Heart right ventricle (tissue), 16 donors: ENCODE measurements at regions not wholly inside any gene's neighbourhood (a gene's known extent, or its start where the extent isn't known, plus 50 kb on each side); places are given as distances from the start of the nearest gene placed in this dataset.
"Not testable (repeated sequence)": the region's sequence is repeated elsewhere in the genome, so short reads cannot be mapped to it uniquely, and the experiment has no call there.

Source experiments
- ATAC-seq, 8 donors: fragments of 200-7000 bp; cut with Tn5 transposase; one replicate each; pipeline ENCODE4 v1.9.1; 2020; ENCODE audit warnings: mild to moderate bottlenecking in 8 of 8, moderate library complexity in 8 of 8, moderate number of reproducible peaks in 1 of 8
- DNase-seq, 2 donors: peaks; one replicate each; pipeline ENCODE4 v3.0.0-alpha.2; 2020
- H3K27ac ChIP-seq, 10 donors: fragments of 200-600 bp; sonication (generic) in 2 of 10; one replicate each; pipeline versions ENCODE4 v1.5.0 to v1.8.0; 2020 to 2022; ENCODE audit warnings: mild to moderate bottlenecking in 3 of 10
- H3K27me3 ChIP-seq, 7 donors: fragments of 200-600 bp; one replicate each; pipeline ENCODE4 v1.8.0; 2021 to 2022; ENCODE audit warnings: mild to moderate bottlenecking in 2 of 7
- H3K36me3 ChIP-seq, 9 donors: fragments of 200-600 bp; sonication (generic) in 1 of 9; one replicate each; pipeline versions ENCODE4 v1.5.0 to v1.8.0; 2020 to 2022; ENCODE audit warnings: mild to moderate bottlenecking in 2 of 9
- H3K4me1 ChIP-seq, 9 donors: fragments of 200-600 bp; sonication (generic) in 1 of 9; one replicate each; pipeline versions ENCODE4 v1.5.0 to v1.8.0; 2020 to 2022; ENCODE audit warnings: mild to moderate bottlenecking in 4 of 9
- H3K4me3 ChIP-seq, 10 donors: fragments of 200-600 bp; sonication (generic) in 2 of 10; one replicate each; pipeline versions ENCODE4 v1.5.0 to v1.8.0; 2020 to 2022; ENCODE audit warnings: mild to moderate bottlenecking in 7 of 10, moderate library complexity in 2 of 10
- H3K9me3 ChIP-seq, 11 donors: fragments of 200-600 bp in 10 of 11; sonication (generic) in 2 of 11; one replicate each; pipeline versions ENCODE4 v1.5.0 to v1.8.0; 2013 to 2022; ENCODE audit warnings: mild to moderate bottlenecking in 2 of 11, control low read depth in 1 of 11, moderate library complexity in 1 of 11
- CTCF ChIP-seq, 9 donors: fragments of 200-600 bp; sonication (generic) in 2 of 9; IDR thresholded peaks; one replicate each; pipeline versions ENCODE4 v1.5.0 to v1.8.0; 2021 to 2022; ENCODE audit warnings: antibody characterized with exemption in 9 of 9, mild to moderate bottlenecking in 5 of 9, moderate library complexity in 1 of 9
- WGBS, 2 donors: extraction: QIAGEN DNeasy Blood & Tissue Kit; methylation state at CpG; one replicate each; pipeline ENCODE4 v1.1.7; 2013; ENCODE audit warnings: inconsistent platforms in 1 of 2; 5-methylcytosine and 5-hydroxymethylcytosine counted together
- intact Hi-C, 10 donors: fragments of 100-400 bp; cut with DNase I; formaldehyde crosslinking; loops; one replicate each; pipeline versions ENCODE4 v1.11.1 to v1.14.2; 2022
- donor health status: Arrhythmogenic right ventricular cardiomyopathy.
- donor health status: ischemic (EF 13 %, LVEDD 7.1; RV severe dilation, severe dysfunction).
- donor health status: healthy with polysubstance abuse.
- donor health status: DM: no; HTN: yes; CAD: no.
- donor health status: DM: no; HTN: no; CAD: no.
- donor health status: ischemic (EF 25% LVEDD 6.9; RV normal size, moderate dysfunction).
- donor health status: ischemic (EF 25% LVEDD 5.7; RV mildly dilated, moderate dysfunction).
- donor health status: healthy.
- donor health status: DM: yes; HTN: yes; CAD: no.
- donor health status: Ischemic cardiomyopathy.
- donor health status: ischemic (EF 35%, LVEDD 5.7; RV mildly dilated, moderate dysfunction).
- donor health status: nonischemic (EF 11% LVEDD 7.7; RV severe dilation, severe dysfunction).
- donor health status: DM: yes; HTN: yes; CAD: no.
- donor health status: PGD.
- donor health status: ischemic (EF 29% LVEDD 5.4; RV normal size, mild dysfunction).
- donor health status: nonischemic (EF 23%, LVEDD 6.1; RV moderate dilation, normal function).

GRCh38 chr2:230600881-230601280 lies 111.8 kb upstream of the CAB39 start:
- no peak overlapping the region for H3K4me3 ChIP-seq
- TF ChIP-seq CTCF (IDR thresholded peaks at IDR 0.05): no peak
- ATAC-seq: no peak
- H3K9me3 ChIP-seq: peaks cover 0 to 6% (median 0%) of the 10 kb centered on the region in 11 donors
- 75 to 76% methylated on average over 4 of the region's 4 CpGs for WGBS, 2 donors
- no peaks in the 10 kb centered on the region for H3K36me3 ChIP-seq
- H3K27ac ChIP-seq: no peak overlapping the region
- no peak for DNase-seq
- intact Hi-C loops: no loop called here
- H3K27me3 ChIP-seq: peaks cover 0 to 5% (median 0%) of the 10 kb centered on the region in 7 donors
- H3K4me1 ChIP-seq: peaks cover 0 to 16% (median 0%) of the 10 kb centered on the region in 9 donors

- 88 to 95% methylated on average over 7 of the region's 7 CpGs for WGBS, 2 donors
- no peak for ATAC-seq
- Histone ChIP-seq H3K4me3 (no peak overlapping the region), H3K27me3 (peaks cover 0 to 5% (median 0%) of the 10 kb centered on the region in 7 donors), H3K9me3 (peaks cover 0 to 6% (median 0%) of the 10 kb centered on the region in 11 donors), H3K4me1 (peaks cover 0 to 16% (median 0%) of the 10 kb centered on the region in 9 donors), H3K36me3 (no peaks in the 10 kb centered on the region), H3K27ac (peak overlapping the region in 1 of 10 donors; percentile 74)
- intact Hi-C loops: no loop called here
- no peak for DNase-seq
- TF ChIP-seq CTCF (IDR thresholded peaks at IDR 0.05): no peak
These were observed 111.1 kb upstream of the CAB39 start for GRCh38 chr2:230601510-230601909.

GRCh38 chr2:230602562-230603230 lies 109.9 kb upstream of the CAB39 start:
- Histone ChIP-seq H3K27me3 (peaks cover 0 to 5% (median 0%) of the 10 kb centered on the region in 7 donors), H3K27ac (peak overlapping the region in 1 of 10 donors; percentile 74), H3K4me1 (peaks cover 0 to 16% (median 0%) of the 10 kb centered on the region in 9 donors), H3K4me3 (no peak overlapping the region), H3K9me3 (peaks cover 0 to 6% (median 0%) of the 10 kb centered on the region in 11 donors), H3K36me3 (no peaks in the 10 kb centered on the region)
- WGBS, 2 donors: 61 to 66% methylated on average over 7 of the region's 7 CpGs
- intact Hi-C loops: no loop called here
- DNase-seq (no peak), ATAC-seq (peak in 2 of 8 donors; percentile 26 to 42)
- TF ChIP-seq CTCF (IDR thresholded peaks at IDR 0.05): no peak

- H3K9me3 ChIP-seq, DNase-seq, H3K27me3 ChIP-seq, intact Hi-C loops, H3K36me3 ChIP-seq, H3K4me3 ChIP-seq, ATAC-seq: not testable (repeated sequence)
- Histone ChIP-seq H3K27ac (peak overlapping the region in 1 of 10 donors; percentile 74), H3K4me1 (peaks cover 0 to 16% (median 0%) of the 10 kb centered on the region in 9 donors)
These were observed 109.3 kb upstream of the CAB39 start for GRCh38 chr2:230603317-230603716.

GRCh38 chr2:230604158-230604557 lies 108.5 kb upstream of the CAB39 start:
- ATAC-seq, H3K4me3 ChIP-seq, intact Hi-C loops, H3K27ac ChIP-seq, DNase-seq, H3K36me3 ChIP-seq, H3K27me3 ChIP-seq: not testable (repeated sequence)
- 78 to 80% methylated on average over 3 of the region's 3 CpGs for WGBS, 2 donors
- H3K4me1 ChIP-seq: peaks cover 0 to 16% (median 0%) of the 10 kb centered on the region in 9 donors
- H3K9me3 ChIP-seq: peaks cover 0 to 11% (median 0%) of the 10 kb centered on the region in 11 donors
